H1 (cell line): ENCODE measurements at regions not wholly inside any gene's neighbourhood (a gene's known extent, or its start where the extent isn't known, plus 50 kb on each side); places are given as distances from the start of the nearest gene placed in this dataset.
A peak's percentile ranks its signal among the peaks of the same experiment; 100 is the strongest.

Experiments
- CTCF ChIA-PET: fragments of 300-600 bp; sonication (Branson Sonifier 250); formaldehyde crosslinking; loops from one replicate; lab custom pipeline; 2021; ENCODE audit not compliant: partially characterized antibody; lab: Charles Lee
- POLR2A ChIA-PET: fragments of 300-600 bp; sonication (Branson Sonifier 250); formaldehyde crosslinking; loops from one replicate; lab custom pipeline; 2021; ENCODE audit warnings: inconsistent platforms; ENCODE audit not compliant: partially characterized antibody; lab: Charles Lee
- DNase-seq, 2 experiments: peaks; one replicate each; pipeline versions ENCODE4 v3.0.0 to v3.0.0-alpha.2; 2010 to 2022; ENCODE audit warnings: low spot score in 2 of 2, low read depth in 1 of 2, mixed read lengths in 1 of 2
- FAIRE-seq: peaks from 2 replicates; lab custom pipeline; 2011; peaks lifted over from hg19 to GRCh38; lab: Jason Lieb, UNC
- H2AFZ ChIP-seq: 2 replicates; pipeline ENCODE4 v1.8.1; 2012; ENCODE audit warnings: low read length, inconsistent platforms
- H2AK5ac ChIP-seq: 2 replicates; pipeline ENCODE4 v1.6.1; 2013; ENCODE audit warnings: low read depth, low read length
- H2BK120ac ChIP-seq: replicated peaks from 2 replicates; pipeline ENCODE3; 2013; ENCODE audit warnings: low read depth, low read length, inconsistent platforms
- H2BK12ac ChIP-seq: 2 replicates; pipeline ENCODE4 v1.6.1; 2013; ENCODE audit warnings: low read depth, low read length
- H2BK15ac ChIP-seq: 2 replicates; pipeline ENCODE4 v1.6.1; 2013; ENCODE audit warnings: low read length
- H2BK20ac ChIP-seq: 2 replicates; pipeline ENCODE4 v1.6.1; 2013; ENCODE audit warnings: low read length
- H2BK5ac ChIP-seq: 2 replicates; pipeline ENCODE4 v1.6.1; 2013; ENCODE audit warnings: low read depth, low read length
- H3K14ac ChIP-seq: 2 replicates; pipeline ENCODE4 v1.6.1; 2013; ENCODE audit warnings: inconsistent platforms; ENCODE audit not compliant: insufficient read length
- H3K18ac ChIP-seq: 2 replicates; pipeline ENCODE4 v1.6.1; 2013; ENCODE audit warnings: low read length; ENCODE audit errors: extremely low read depth
- H3K23ac ChIP-seq: 2 replicates; pipeline ENCODE4 v1.6.1; 2013; ENCODE audit warnings: inconsistent platforms; ENCODE audit not compliant: insufficient read length
- H3K23me2 ChIP-seq: 2 replicates; pipeline ENCODE4 v1.6.1; 2013; ENCODE audit warnings: low read depth, low read length
- H3K27ac ChIP-seq: 2 replicates; pipeline ENCODE4 v1.6.1; 2011; ENCODE audit warnings: low read depth, low read length, inconsistent platforms
- H3K27me3 ChIP-seq, 4 experiments: replicated peaks in 1 of 4; 1 replicate in 1 of 4; 2 replicates in 3 of 4; pipeline versions ENCODE4 v1.6.1 to v1.8.1; 2011 to 2013; ENCODE audit warnings: low read length in 3 of 4, mild to moderate bottlenecking in 3 of 4, inconsistent platforms in 2 of 4, mixed read lengths in 2 of 4, moderate library complexity in 1 of 4; ENCODE audit not compliant: control insufficient read depth in 3 of 4, insufficient read depth in 3 of 4; ENCODE audit errors: extremely low read depth in 1 of 4
- H3K36me3 ChIP-seq, 4 experiments: 2 replicates each; pipeline versions ENCODE4 v1.6.1 to v1.8.1; 2011 to 2013; ENCODE audit warnings: mild to moderate bottlenecking in 4 of 4, low read length in 3 of 4, moderate library complexity in 2 of 4, control low read depth in 1 of 4, inconsistent platforms in 1 of 4; ENCODE audit not compliant: insufficient read depth in 4 of 4, control insufficient read depth in 2 of 4
- H3K4ac ChIP-seq: replicated peaks from 2 replicates; pipeline ENCODE3; 2013; ENCODE audit warnings: low read length, low read depth, mixed read lengths, inconsistent platforms; ENCODE audit not compliant: insufficient read length
- H3K4me1 ChIP-seq, 4 experiments: replicated peaks in 1 of 4; 1 replicate in 1 of 4; 2 replicates in 3 of 4; pipeline versions ENCODE4 v1.6.1 to v1.8.1; 2011 to 2013; ENCODE audit warnings: low read length in 3 of 4, inconsistent platforms in 2 of 4, mixed read lengths in 1 of 4; ENCODE audit not compliant: insufficient read depth in 4 of 4, control insufficient read depth in 3 of 4
- H3K4me2 ChIP-seq, 2 experiments: 2 replicates each; pipeline versions ENCODE4 v1.6.1 to v1.8.1; 2011 to 2013; ENCODE audit warnings: low read depth in 2 of 2, low read length in 2 of 2, control low read depth in 1 of 2, inconsistent platforms in 1 of 2, mild to moderate bottlenecking in 1 of 2; ENCODE audit not compliant: insufficient read depth in 1 of 2
- H3K4me3 ChIP-seq, 4 experiments: fragments of 200-600, 300-600 bp in 1 of 4; sonication (generic), shearing (Covaris generic), sonication (Bioruptor Twin) in 1 of 4; 2 replicates each; pipeline versions ENCODE4 v1.5.1 to v1.8.1; 2011 to 2016; ENCODE audit warnings: low read length in 4 of 4, low read depth in 3 of 4, control low read depth in 2 of 4, inconsistent platforms in 2 of 4, mild to moderate bottlenecking in 2 of 4, mixed read lengths in 1 of 4, moderate library complexity in 1 of 4; ENCODE audit not compliant: insufficient read depth in 2 of 4; ENCODE audit errors: extremely low read depth in 1 of 4
- H3K56ac ChIP-seq: replicated peaks from 2 replicates; pipeline ENCODE3; 2013; ENCODE audit warnings: low read depth, mild to moderate bottlenecking, mixed read lengths, low read length, inconsistent platforms; ENCODE audit not compliant: insufficient read length
- H3K79me1 ChIP-seq: 2 replicates; pipeline ENCODE4 v1.6.1; 2013; ENCODE audit warnings: low read depth, low read length, control low read depth
- H3K79me2 ChIP-seq, 2 experiments: 2 replicates each; pipeline versions ENCODE4 v1.6.1 to v1.8.1; 2012 to 2013; ENCODE audit warnings: low read length in 2 of 2, mild to moderate bottlenecking in 2 of 2, inconsistent platforms in 1 of 2; ENCODE audit not compliant: insufficient read depth in 2 of 2, control insufficient read depth in 1 of 2
- H3K9ac ChIP-seq, 4 experiments: replicated peaks in 1 of 4; 1 replicate in 1 of 4; 2 replicates in 3 of 4; pipeline versions ENCODE4 v1.6.1 to v1.8.1; 2011 to 2013; ENCODE audit warnings: low read depth in 3 of 4, low read length in 3 of 4, control low read depth in 2 of 4, mild to moderate bottlenecking in 2 of 4, moderate library complexity in 2 of 4, inconsistent platforms in 1 of 4; ENCODE audit errors: extremely low read depth in 1 of 4
- H3K9me3 ChIP-seq, 2 experiments: 2 replicates each; pipeline versions ENCODE4 v1.6.1 to v1.8.1; 2012 to 2013; ENCODE audit warnings: mild to moderate bottlenecking in 2 of 2, moderate library complexity in 2 of 2, control low read depth in 1 of 2, inconsistent platforms in 1 of 2, low read depth in 1 of 2, low read length in 1 of 2, mixed read lengths in 1 of 2; ENCODE audit not compliant: insufficient read depth in 2 of 2
- H4K20me1 ChIP-seq, 2 experiments: replicated peaks in 1 of 2; 2 replicates each; pipeline versions ENCODE3 to v1.8.1; 2011 to 2013; ENCODE audit warnings: inconsistent platforms in 2 of 2, low read length in 2 of 2, mild to moderate bottlenecking in 1 of 2; ENCODE audit not compliant: insufficient read depth in 2 of 2, control insufficient read depth in 1 of 2
- H4K5ac ChIP-seq: 2 replicates; pipeline ENCODE4 v1.6.1; 2013; ENCODE audit warnings: low read length, low read depth, mixed read lengths, inconsistent platforms; ENCODE audit not compliant: insufficient read length
- H4K8ac ChIP-seq: 2 replicates; pipeline ENCODE4 v1.8.0; 2013; ENCODE audit warnings: mild to moderate bottlenecking, moderate library complexity, low read length, inconsistent platforms; ENCODE audit not compliant: insufficient read depth; ENCODE audit errors: extremely low read depth
- H4K91ac ChIP-seq: replicated peaks from 2 replicates; pipeline ENCODE3; 2013; ENCODE audit warnings: low read length, mixed read lengths, inconsistent platforms; ENCODE audit not compliant: insufficient read length
- ATF2 ChIP-seq: IDR thresholded peaks from 2 replicates; pipeline ENCODE4 v1.6.1; 2012; ENCODE audit warnings: low read length, inconsistent platforms
- BACH1 ChIP-seq: IDR thresholded peaks from 2 replicates; pipeline ENCODE4 v1.6.1; 2012; ENCODE audit warnings: low read length, improper control_type of control experiment
- CEBPB ChIP-seq: IDR thresholded peaks from 2 replicates; pipeline ENCODE4 v1.6.1; 2012; ENCODE audit warnings: low read depth, low read length
- CHD1 ChIP-seq: IDR thresholded peaks from 2 replicates; pipeline ENCODE4 v1.6.1; 2012; ENCODE audit warnings: low read depth, low read length, improper control_type of control experiment
- E2F6 ChIP-seq: IDR thresholded peaks from 2 replicates; pipeline ENCODE4 v1.6.1; 2012; ENCODE audit warnings: inconsistent platforms
- FOSL1 ChIP-seq: IDR thresholded peaks from 2 replicates; pipeline ENCODE4 v1.6.1; 2011; ENCODE audit warnings: mild to moderate bottlenecking, low read depth, low read length, moderate library complexity; ENCODE audit not compliant: insufficient read depth
- NRF1 ChIP-seq: IDR thresholded peaks from 2 replicates; pipeline ENCODE4 v1.6.1; 2011; ENCODE audit warnings: mild to moderate bottlenecking, low read depth, low read length, improper control_type of control experiment
- RXRA ChIP-seq: IDR thresholded peaks from 2 replicates; pipeline ENCODE4 v1.6.1; 2011; ENCODE audit warnings: low read depth, mild to moderate bottlenecking, low read length, moderate library complexity; ENCODE audit not compliant: insufficient read depth
- SP2 ChIP-seq: IDR thresholded peaks from 2 replicates; pipeline ENCODE4 v1.6.1; 2012; ENCODE audit warnings: mild to moderate bottlenecking, low read length, inconsistent platforms
- TEAD4 ChIP-seq: IDR thresholded peaks from 2 replicates; pipeline ENCODE4 v1.6.1; 2012; ENCODE audit warnings: low read depth, low read length, inconsistent platforms, mixed read lengths
- WGBS, 2 experiments: shearing (Covaris generic) in 1 of 2; methylation state at CpG; one replicate each; pipeline versions ENCODE4 v1.1.6 to v1.1.7; 2013 to 2015; ENCODE audit warnings: low lambda C conversion rate in 2 of 2, mixed read lengths in 2 of 2, inconsistent platforms in 1 of 2, low coverage in 1 of 2, missing lambda C conversion rate in 1 of 2; ENCODE audit not compliant: insufficient replicate concordance in 2 of 2, insufficient coverage in 1 of 2, insufficient read length in 1 of 2; ENCODE audit errors: extremely low coverage in 1 of 2, missing lambda C conversion rate in 1 of 2; 5-methylcytosine and 5-hydroxymethylcytosine counted together

- Histone ChIP-seq H4K5ac (no peak overlapping the region), H3K9ac (no peak overlapping the region), H3K56ac (no peak overlapping the region), H3K23me2 (no peaks in the 10 kb centered on the region; the same call in 1 of the 2 replicates), H3K4me2 (no peak overlapping the region), H3K4ac (no peak overlapping the region), H3K23ac (no peak overlapping the region), H3K79me1 (no peaks in the 10 kb centered on the region), H4K91ac (no peak overlapping the region), H3K27me3 (peaks cover 0 to 4% (median 2%) of the 10 kb centered on the region in 4 experiments; a peak in 4 of 7 replicates), H3K79me2 (no peaks in the 10 kb centered on the region), H2BK120ac (no peak overlapping the region), H3K4me1 (peaks cover 0 to 5% (median 2%) of the 10 kb centered on the region in 4 experiments; a peak in 1 of 7 replicates), H3K27ac (no peak overlapping the region), H2AFZ (peak overlapping the region; percentile 83), H2BK12ac (no peak overlapping the region), H3K18ac (no peak overlapping the region), H3K9me3 (no peaks in the 10 kb centered on the region; a peak in 1 of 4 replicates), H2BK15ac (no peak overlapping the region), H3K4me3 (no peak overlapping the region), H4K8ac (no peak overlapping the region), H2BK5ac (no peak overlapping the region), H3K36me3 (no peaks in the 10 kb centered on the region), H2BK20ac (no peak overlapping the region), H4K20me1 (no peaks in the 10 kb centered on the region), H2AK5ac (no peak overlapping the region), H3K14ac (no peak overlapping the region)
- TF ChIP-seq RXRA (no peak), TEAD4 (no peak), NRF1 (no peak), CEBPB (no peak), ATF2 (no peak), CHD1 (no peak), SP2 (no peak), BACH1 (no peak), E2F6 (no peak), FOSL1 (no peak)
- POLR2A ChIA-PET: interaction anchor here (0.6 kb wide), 1 partner anchor 117 kb away, joined by 3 read pairs; no protein-coding TSS in a partner anchor
- WGBS, 2 experiments: 53% methylated on average over 5 of the region's 5 CpGs; no CpG with 5 or more reads in 1 of the 2 experiments
- FAIRE-seq: peak; percentile 52
- no peak for DNase-seq
- CTCF ChIA-PET: interaction anchor here (1.0 to 9.9 kb wide), 4 partner anchors 9 to 16 kb away, joined by 3 to 123 read pairs (median 8); no protein-coding TSS in a partner anchor
Measured at GRCh38 chr2:176669398-176670174, 400.3 kb downstream of the MTX2 start.
